Activated CD8-positive, alpha-beta T cell treated with anti-CD3 and anti-CD28 coated beads, Interleukin-2, amount 10 ng/mL, durations not matched to agents 7 days and 5 days (primary cell): ENCODE measurements at regions not wholly inside any gene's neighbourhood (a gene's known extent, or its start where the extent isn't known, plus 50 kb on each side); places are given as distances from the start of the nearest gene placed in this dataset.

Source experiments
- ATAC-seq: fragments of 150-1000 bp; cut with Tn5 transposase; one replicate; pipeline ENCODE4 v1.10.0; 2021; ENCODE audit warnings: moderate library complexity
- CTCF ChIA-PET: fragments of 350-600 bp; sonication (Branson Sonifier 250); formaldehyde crosslinking; loops from one replicate; lab custom pipeline; 2021; ENCODE audit warnings: antibody characterized with exemption; lab: Charles Lee
- POLR2A ChIA-PET: fragments of 350-600 bp; sonication (Branson Sonifier 250); formaldehyde crosslinking; loops from one replicate; lab custom pipeline; 2021; ENCODE audit warnings: antibody characterized with exemption; lab: Charles Lee
- DNase-seq: peaks from one replicate; pipeline ENCODE4 v3.0.0-alpha.2; 2020
- H3K27ac Mint-ChIP-seq: one replicate; pipeline ENCODE4 v1.8.0; 2021; ENCODE audit warnings: mild to moderate bottlenecking, mixed read lengths
- H3K27me3 Mint-ChIP-seq: one replicate; pipeline ENCODE4 v1.8.0; 2021; ENCODE audit warnings: low read depth, mixed read lengths
- H3K36me3 Mint-ChIP-seq: one replicate; pipeline ENCODE4 v1.8.0; 2021; ENCODE audit warnings: low read depth, mixed read lengths
- H3K4me1 Mint-ChIP-seq: one replicate; pipeline ENCODE4 v1.8.0; 2021; ENCODE audit warnings: low read depth, mixed read lengths
- H3K4me3 Mint-ChIP-seq: one replicate; pipeline ENCODE4 v1.8.0; 2021; ENCODE audit warnings: mild to moderate bottlenecking, mixed read lengths
- H3K9me3 Mint-ChIP-seq: one replicate; pipeline ENCODE4 v1.8.0; 2022; ENCODE audit warnings: mixed read lengths; ENCODE audit not compliant: insufficient read depth

DNA sequence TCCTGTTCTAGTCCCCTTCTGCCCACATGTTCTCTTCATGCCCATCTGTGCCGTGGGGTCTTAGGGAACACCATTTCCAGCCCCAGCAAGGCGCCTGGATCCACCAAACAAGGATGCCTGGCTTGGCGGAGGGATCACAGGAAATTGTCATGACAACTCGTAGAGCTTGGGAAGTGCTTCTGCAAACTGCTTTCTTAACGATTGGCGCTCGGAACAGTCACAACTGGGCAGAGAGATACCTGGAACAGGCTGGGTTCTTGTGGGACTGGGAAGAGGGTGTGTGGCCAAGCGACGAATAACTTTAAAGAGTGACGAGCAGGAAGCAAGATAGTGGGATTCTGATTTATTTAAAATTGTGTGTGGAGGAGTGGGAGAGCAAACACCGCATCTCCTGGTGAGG is 329.8 kb downstream of the RPS6KC1 start:
- H3K4me3 Mint-ChIP-seq: no peak overlapping the region

DNA sequence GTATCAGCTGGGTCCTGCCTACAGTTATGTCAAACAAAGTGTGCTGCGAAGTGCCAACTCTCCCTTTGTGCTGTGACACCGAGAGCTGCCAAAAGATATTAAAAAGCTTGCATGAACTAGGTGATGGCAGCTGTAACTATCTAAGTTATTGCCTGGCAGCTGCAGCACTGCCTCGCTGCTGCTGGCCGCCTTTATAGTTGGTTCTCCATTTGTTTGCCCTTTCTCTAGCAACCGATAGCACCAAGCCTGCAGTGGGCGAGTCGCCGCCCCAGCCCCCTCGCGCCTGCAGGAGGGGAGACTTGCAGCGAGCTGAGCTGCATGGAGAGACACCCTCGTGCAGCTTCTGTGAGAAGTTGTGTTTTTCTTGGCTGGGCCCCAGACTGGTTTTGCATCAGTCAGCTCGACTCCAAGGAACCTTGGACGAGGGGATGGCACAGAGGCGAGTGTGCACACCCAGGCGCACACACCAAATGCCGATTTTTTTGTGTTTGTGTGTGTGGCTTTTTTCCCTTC is 330.6 kb downstream of the RPS6KC1 start:
- H3K36me3 Mint-ChIP-seq: no peaks in the 10 kb centered on the region
- DNase-seq (no peak), ATAC-seq (no peak)
- ChIA-PET CTCF (no interaction called here), POLR2A (interaction anchor here (0.5 kb wide), 1 partner anchor 478 kb away, joined by 3 read pairs; no protein-coding TSS in a partner anchor)
- H3K27me3 Mint-ChIP-seq: no peaks in the 10 kb centered on the region
- no peak overlapping the region for H3K4me3 Mint-ChIP-seq
- no peaks in the 10 kb centered on the region for H3K4me1 Mint-ChIP-seq
- H3K27ac Mint-ChIP-seq: no peak overlapping the region
- H3K9me3 Mint-ChIP-seq: no peaks in the 10 kb centered on the region

More for the DNA sequence above, 329.8 kb downstream of the RPS6KC1 start:
- no peak for DNase-seq
- Mint-ChIP-seq H3K27me3 (no peaks in the 10 kb centered on the region), H3K9me3 (no peaks in the 10 kb centered on the region), H3K36me3 (no peaks in the 10 kb centered on the region), H3K4me1 (no peaks in the 10 kb centered on the region), H3K27ac (no peak overlapping the region)
- CTCF ChIA-PET: no interaction called here
- ATAC-seq: no peak
- POLR2A ChIA-PET: no interaction called here

DNA sequence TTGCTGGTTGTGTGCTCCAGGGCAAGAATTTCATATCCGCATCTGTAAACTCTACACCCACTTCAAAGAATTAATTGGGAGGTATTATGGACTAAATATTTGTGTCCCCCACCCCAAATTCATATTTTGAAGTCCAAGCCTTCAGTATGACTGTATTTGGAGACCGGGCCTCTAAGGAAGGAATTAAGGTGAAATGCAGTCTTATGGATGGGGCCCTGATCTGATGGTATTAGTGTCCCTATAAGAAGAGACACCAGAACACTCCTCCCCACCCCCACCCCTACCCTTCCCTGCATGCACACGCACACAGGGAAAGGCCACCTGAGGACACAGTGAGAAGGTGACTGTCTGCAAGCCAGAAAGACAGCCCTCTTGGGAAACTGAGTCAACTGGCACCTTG is 332.4 kb downstream of the RPS6KC1 start:
- H3K27ac Mint-ChIP-seq: no peak overlapping the region
- DNase-seq (no peak), ATAC-seq (no peak)
- H3K4me3 Mint-ChIP-seq: no peak overlapping the region
- H3K4me1 Mint-ChIP-seq: no peaks in the 10 kb centered on the region
- CTCF ChIA-PET: no interaction called here
- H3K9me3 Mint-ChIP-seq: no peaks in the 10 kb centered on the region
- no peaks in the 10 kb centered on the region for H3K36me3 Mint-ChIP-seq
- H3K27me3 Mint-ChIP-seq: no peaks in the 10 kb centered on the region
- POLR2A ChIA-PET: no interaction called here

DNA sequence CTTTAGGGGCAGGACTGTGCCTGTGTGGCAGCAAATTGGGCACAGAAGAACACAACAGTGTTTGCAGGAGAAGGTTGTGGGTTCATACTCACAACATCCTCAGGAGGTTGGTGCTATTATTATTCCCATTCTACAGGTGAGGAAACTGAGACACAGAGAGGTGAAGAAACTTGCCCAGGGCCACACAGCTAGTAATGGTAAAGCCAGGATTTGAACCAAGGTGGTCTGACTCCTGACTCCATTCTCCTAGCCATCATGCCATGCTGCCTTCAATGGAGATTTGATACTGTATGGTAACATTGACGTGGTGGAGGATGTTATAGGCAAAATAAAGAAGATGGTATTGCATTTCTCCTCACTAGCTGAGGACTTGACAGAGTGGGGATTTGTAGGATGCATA is 334.2 kb downstream of the RPS6KC1 start:
- DNase-seq (no peak), ATAC-seq (no peak)
- ChIA-PET CTCF (no interaction called here), POLR2A (no interaction called here)
- Mint-ChIP-seq H3K27me3 (no peaks in the 10 kb centered on the region), H3K4me1 (no peaks in the 10 kb centered on the region), H3K4me3 (no peak overlapping the region), H3K9me3 (no peaks in the 10 kb centered on the region), H3K36me3 (no peaks in the 10 kb centered on the region), H3K27ac (no peak overlapping the region)

DNA sequence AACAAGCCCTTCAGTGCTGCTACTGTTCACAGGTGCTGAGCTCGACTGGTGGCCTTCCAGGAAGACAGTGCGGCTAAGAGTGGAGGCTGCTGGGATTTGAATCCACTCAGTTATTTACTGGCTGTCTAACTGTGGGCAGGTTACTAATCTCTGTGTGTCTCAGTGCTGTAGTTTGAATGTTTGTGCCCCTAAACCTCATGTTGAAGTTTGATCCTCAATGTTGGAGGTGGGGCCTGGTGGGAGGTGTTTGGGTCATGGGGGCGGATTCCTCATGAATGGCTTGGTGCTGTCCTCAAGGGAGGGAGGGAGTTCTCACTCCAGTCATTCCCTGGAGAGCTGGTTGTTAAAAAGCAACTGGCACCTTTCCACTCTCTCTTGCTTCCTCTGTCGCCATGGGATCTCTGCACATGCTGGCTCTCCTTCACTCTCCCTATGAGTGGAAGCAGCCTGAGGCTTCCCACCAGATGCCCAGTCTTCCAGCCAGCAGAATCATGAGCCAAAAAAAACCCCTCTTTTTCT is 334.8 kb downstream of the RPS6KC1 start:
- ChIA-PET POLR2A (no interaction called here), CTCF (no interaction called here)
- Mint-ChIP-seq H3K27ac (no peak overlapping the region), H3K4me1 (no peaks in the 10 kb centered on the region), H3K4me3 (no peak overlapping the region), H3K27me3 (no peaks in the 10 kb centered on the region), H3K9me3 (no peaks in the 10 kb centered on the region), H3K36me3 (no peaks in the 10 kb centered on the region)
- no peak for DNase-seq
- ATAC-seq: no peak

DNA sequence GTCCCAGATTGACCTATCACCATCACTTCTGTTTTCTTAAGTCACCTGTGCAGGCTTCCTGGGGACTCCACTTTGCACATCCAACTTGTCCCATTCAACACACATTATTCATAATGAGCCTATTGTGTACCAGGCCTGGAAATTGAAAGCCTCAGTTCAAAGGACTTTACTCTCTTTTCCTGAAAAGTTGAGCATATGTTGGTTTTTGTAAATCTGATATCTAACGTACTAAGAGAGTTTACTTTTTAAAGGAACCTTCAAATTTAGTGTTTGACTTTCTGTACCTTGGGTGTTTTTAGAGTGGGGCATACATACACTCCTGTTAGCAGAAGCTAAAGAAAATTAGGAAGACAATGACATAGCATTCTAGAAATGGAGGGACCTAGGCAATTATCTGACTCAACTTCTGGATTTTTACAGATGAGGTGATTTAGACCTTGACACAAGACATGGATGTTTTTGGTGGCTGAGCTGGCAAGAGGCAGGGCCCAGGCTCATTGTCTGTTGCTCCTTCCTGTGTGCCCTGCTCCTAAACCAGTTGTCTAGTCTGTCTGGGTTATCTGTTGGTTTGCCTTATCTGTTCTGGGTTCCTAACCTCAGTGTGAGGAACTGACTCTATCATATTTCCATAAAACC is 336.5 kb downstream of the RPS6KC1 start:
- ATAC-seq (no peak), DNase-seq (no peak)
- Mint-ChIP-seq H3K4me3 (no peak overlapping the region), H3K27ac (no peak overlapping the region), H3K4me1 (no peaks in the 10 kb centered on the region), H3K9me3 (no peaks in the 10 kb centered on the region), H3K36me3 (no peaks in the 10 kb centered on the region), H3K27me3 (no peaks in the 10 kb centered on the region)
- ChIA-PET POLR2A (no interaction called here), CTCF (no interaction called here)

DNA sequence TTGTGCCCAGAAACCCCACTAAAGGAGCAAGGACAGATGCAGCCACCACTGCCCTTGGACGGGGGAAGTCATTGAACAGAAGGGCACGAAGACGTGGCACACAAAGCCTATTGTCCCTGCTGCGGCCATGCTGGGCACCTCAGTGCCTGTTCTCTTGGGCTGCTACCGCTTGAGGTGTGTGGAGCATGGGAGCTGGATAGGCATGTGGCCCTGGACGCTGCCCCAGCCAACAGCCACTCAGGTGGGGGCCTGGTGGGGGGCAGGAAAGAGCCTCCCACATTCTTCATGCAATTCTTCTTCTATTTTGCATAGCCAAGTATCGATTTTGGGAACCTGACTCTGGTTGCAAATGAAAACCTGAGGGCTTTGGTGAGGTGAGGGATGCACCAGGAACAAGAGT is 337.2 kb downstream of the RPS6KC1 start:
- ATAC-seq (no peak), DNase-seq (no peak)
- POLR2A ChIA-PET: no interaction called here
- no peaks in the 10 kb centered on the region for H3K36me3 Mint-ChIP-seq
- H3K27me3 Mint-ChIP-seq: no peaks in the 10 kb centered on the region
- CTCF ChIA-PET: no interaction called here
- H3K4me1 Mint-ChIP-seq: no peaks in the 10 kb centered on the region
- no peaks in the 10 kb centered on the region for H3K9me3 Mint-ChIP-seq
- H3K27ac Mint-ChIP-seq: no peak overlapping the region
- H3K4me3 Mint-ChIP-seq: no peak overlapping the region

DNA sequence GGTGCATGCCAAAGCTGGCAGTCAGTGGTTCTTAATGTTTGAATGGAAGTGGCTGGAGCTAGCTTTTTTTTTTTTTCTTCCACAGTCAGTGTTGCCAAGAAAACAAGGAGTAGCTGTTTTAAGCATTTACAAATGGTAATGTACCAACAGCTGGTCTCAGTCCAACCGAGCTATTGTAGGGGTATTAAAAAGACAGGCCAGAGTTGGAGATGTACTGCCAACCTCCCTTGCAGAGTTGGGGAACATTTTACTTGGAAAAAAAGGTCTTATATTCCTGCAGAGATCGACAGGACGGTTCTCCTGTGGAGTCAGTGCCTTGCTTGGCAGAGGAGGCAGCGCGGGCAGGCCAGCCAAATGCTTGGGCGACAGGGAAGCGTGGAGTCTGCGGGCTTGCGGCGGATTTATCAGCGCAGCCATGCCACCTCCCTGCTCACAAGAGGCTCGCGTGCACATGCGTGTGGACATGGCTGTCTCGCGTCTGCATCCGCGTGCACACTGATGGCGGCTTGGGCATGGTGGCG is 338.1 kb downstream of the RPS6KC1 start:
- H3K27ac Mint-ChIP-seq: no peak overlapping the region
- no peak for ATAC-seq
- H3K4me3 Mint-ChIP-seq: no peak overlapping the region
- no peak for DNase-seq
- H3K4me1 Mint-ChIP-seq: no peaks in the 10 kb centered on the region
- H3K9me3 Mint-ChIP-seq: no peaks in the 10 kb centered on the region
- ChIA-PET CTCF (no interaction called here), POLR2A (no interaction called here)
- no peaks in the 10 kb centered on the region for H3K27me3 Mint-ChIP-seq
- no peaks in the 10 kb centered on the region for H3K36me3 Mint-ChIP-seq

DNA sequence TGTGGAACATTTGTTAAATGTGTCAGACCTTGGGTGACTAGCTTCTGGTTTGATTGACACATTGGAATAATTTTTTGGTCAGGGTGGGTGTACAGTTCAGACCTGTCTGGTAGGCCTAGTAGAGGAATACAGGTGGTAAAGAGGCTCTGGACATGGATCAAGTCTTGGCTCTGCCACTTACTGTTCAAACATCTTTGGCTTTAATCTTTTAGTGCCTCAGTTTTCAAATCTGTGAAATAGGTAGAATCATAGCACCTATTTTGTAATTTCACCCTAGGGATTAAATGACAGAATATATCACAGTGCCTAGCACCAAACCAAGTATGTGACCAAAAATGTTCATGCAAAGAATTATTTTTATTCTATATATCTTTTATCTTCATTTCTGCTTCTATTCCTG is 340.4 kb downstream of the RPS6KC1 start:
- no peaks in the 10 kb centered on the region for H3K27me3 Mint-ChIP-seq
- CTCF ChIA-PET: no interaction called here
- no peaks in the 10 kb centered on the region for H3K4me1 Mint-ChIP-seq
- H3K36me3 Mint-ChIP-seq: no peaks in the 10 kb centered on the region
- no peaks in the 10 kb centered on the region for H3K9me3 Mint-ChIP-seq
- H3K27ac Mint-ChIP-seq: no peak overlapping the region
- no peak overlapping the region for H3K4me3 Mint-ChIP-seq
- ATAC-seq (no peak), DNase-seq (no peak)
- POLR2A ChIA-PET: no interaction called here

DNA sequence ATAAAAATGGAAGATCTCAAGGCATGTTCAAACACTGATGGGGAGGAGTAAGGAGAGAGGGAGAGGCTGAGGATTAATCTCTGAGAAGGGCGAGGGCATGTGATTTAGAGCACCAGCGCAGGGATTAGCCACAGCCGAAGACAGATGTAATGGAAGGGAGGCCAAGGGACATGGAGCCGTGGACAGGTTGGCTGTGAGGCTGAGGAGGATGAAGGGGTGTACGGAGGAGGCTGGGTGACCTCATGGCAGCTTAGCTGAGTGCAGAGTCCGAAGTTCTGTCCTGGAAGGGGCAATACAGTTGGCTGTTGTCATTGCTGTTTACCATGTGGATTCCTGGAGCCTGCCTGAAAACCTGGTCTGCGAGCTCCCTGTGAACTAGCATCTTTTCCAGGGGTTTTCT is 342.8 kb downstream of the RPS6KC1 start:
- H3K27ac Mint-ChIP-seq: no peak overlapping the region
- CTCF ChIA-PET: interaction anchor here (0.9 kb wide), 1 partner anchor 21 kb away, joined by 3 read pairs; no protein-coding TSS in a partner anchor

DNA sequence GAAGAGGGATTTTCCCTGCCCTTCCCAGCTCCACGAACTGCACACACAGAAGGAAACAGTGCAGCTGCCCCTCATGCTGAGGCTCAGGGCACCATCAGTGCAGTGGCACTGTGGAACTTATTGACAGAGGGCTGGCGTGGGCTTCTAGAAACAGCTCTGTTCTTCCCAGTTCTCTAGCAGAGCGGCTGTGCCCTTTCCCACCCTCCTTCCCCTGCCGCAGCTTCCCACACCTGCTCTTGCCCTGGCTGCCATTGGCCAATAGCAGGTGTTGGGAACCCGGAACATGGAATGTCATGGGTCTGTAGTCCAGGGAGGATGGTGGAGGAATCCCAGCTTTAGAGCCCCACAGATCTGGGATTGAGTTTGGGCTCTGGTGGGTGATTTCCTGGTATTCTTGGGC is 343.8 kb downstream of the RPS6KC1 start:
- H3K4me3 Mint-ChIP-seq: no peak overlapping the region
- ChIA-PET CTCF (interaction anchor here (0.9 kb wide), 1 partner anchor 22 kb away, joined by 3 read pairs; no protein-coding TSS in a partner anchor), POLR2A (interaction anchor here (0.6 kb wide), 1 partner anchor 793 kb away, joined by 3 read pairs; no protein-coding TSS in a partner anchor)
- no peaks in the 10 kb centered on the region for H3K36me3 Mint-ChIP-seq
- DNase-seq: no peak
- no peaks in the 10 kb centered on the region for H3K9me3 Mint-ChIP-seq
- H3K4me1 Mint-ChIP-seq: no peaks in the 10 kb centered on the region
- H3K27ac Mint-ChIP-seq: no peak overlapping the region
- no peaks in the 10 kb centered on the region for H3K27me3 Mint-ChIP-seq
- no peak for ATAC-seq

More for the DNA sequence above, 342.8 kb downstream of the RPS6KC1 start:
- no peaks in the 10 kb centered on the region for H3K9me3 Mint-ChIP-seq
- no peaks in the 10 kb centered on the region for H3K27me3 Mint-ChIP-seq
- no peak overlapping the region for H3K4me3 Mint-ChIP-seq
- H3K36me3 Mint-ChIP-seq: no peaks in the 10 kb centered on the region
- no peak for ATAC-seq
- no peak for DNase-seq
- POLR2A ChIA-PET: no interaction called here
- no peaks in the 10 kb centered on the region for H3K4me1 Mint-ChIP-seq

DNA sequence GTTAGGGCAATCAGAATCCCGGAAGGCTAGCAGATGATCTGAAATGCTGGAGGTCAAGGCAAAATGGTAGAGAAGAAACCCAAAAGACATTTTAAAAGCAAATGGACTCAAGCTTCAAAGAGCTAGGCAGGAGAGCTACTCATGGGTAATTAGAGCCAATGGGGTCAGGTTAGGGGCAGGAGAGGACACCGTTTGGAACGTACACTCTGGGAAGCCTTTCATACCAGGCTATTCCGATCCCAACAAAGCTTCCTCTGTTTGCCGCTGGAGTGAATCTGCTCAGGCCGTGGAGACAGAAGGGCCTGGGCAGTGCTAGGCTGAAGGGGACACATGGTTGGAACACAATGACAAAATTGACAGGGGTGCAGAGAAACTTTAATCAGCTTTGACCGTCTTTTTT is 346.6 kb downstream of the RPS6KC1 start:
- H3K9me3 Mint-ChIP-seq: no peaks in the 10 kb centered on the region
- H3K27ac Mint-ChIP-seq: no peak overlapping the region
- DNase-seq (no peak), ATAC-seq (no peak)
- CTCF ChIA-PET: no interaction called here
- no peaks in the 10 kb centered on the region for H3K27me3 Mint-ChIP-seq
- H3K4me1 Mint-ChIP-seq: no peaks in the 10 kb centered on the region
- H3K36me3 Mint-ChIP-seq: no peaks in the 10 kb centered on the region
- POLR2A ChIA-PET: no interaction called here
- H3K4me3 Mint-ChIP-seq: no peak overlapping the region
